SK-N-MC (cell line): ENCODE measurements at regions not wholly inside any gene's neighbourhood (a gene's known extent, or its start where the extent isn't known, plus 50 kb on each side); places are given as distances from the start of the nearest gene placed in this dataset.

Experiments
- EZH2 ChIP-seq: fragments of 200-600 bp; sonication (generic); IDR thresholded peaks from one replicate; pipeline ENCODE4 v1.6.1; 2017; ENCODE audit warnings: antibody characterized with exemption
- POLR2AphosphoS5 ChIP-seq: IDR thresholded peaks from 2 replicates; pipeline ENCODE4 v1.6.1; 2012; ENCODE audit warnings: mild to moderate bottlenecking, low read depth, low read length, borderline replicate concordance

DNA sequence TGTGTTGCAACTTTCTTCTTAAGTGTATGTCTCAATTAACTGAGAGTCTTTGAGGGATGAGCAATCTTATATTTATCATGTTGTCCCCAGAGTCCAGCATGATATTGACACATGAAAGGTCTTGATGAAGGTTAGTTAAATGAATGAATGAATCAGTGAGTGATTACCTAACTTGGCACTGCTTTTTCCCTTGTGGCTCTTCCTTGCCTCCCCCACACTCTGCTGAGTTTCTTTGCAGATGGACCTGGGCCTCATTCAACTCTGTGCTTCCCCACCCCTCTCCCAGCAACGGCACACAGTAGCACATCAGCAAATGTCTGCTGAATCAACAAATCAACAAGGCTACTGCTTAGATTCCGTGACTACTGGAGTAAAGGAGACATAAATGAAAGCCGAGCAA, 235.1 kb upstream of the CXCL12 start:
- TF ChIP-seq EZH2 (no peak), POLR2AphosphoS5 (no peak)
